Transverse colon (tissue), 4 donors: ENCODE measurements at regions not wholly inside any gene's neighbourhood (a gene's known extent, or its start where the extent isn't known, plus 50 kb on each side); places are given as distances from the start of the nearest gene placed in this dataset.
"Not testable (repeated sequence)": the region's sequence is repeated elsewhere in the genome, so short reads cannot be mapped to it uniquely, and the experiment has no call there.

Experiments used
- DNase-seq: peaks from one replicate; pipeline ENCODE4 v3.0.0-alpha.2; 2019
- H3K27ac ChIP-seq, 4 donors: fragments of 200-600 bp; sonication (generic); 2 replicates each; pipeline ENCODE4 v1.5.1; 2016 to 2018; ENCODE audit warnings: inconsistent platforms in 4 of 4
- H3K27me3 ChIP-seq: fragments of 200-600 bp; sonication (generic); 2 replicates; pipeline ENCODE4 v1.5.1; 2017; ENCODE audit warnings: inconsistent platforms
- H3K36me3 ChIP-seq, 4 donors: fragments of 200-600 bp; sonication (generic); 2 replicates each; pipeline ENCODE4 v1.5.1; 2017 to 2019; ENCODE audit warnings: inconsistent platforms in 4 of 4
- H3K4me1 ChIP-seq, 4 donors: fragments of 200-600 bp; sonication (generic); 2 replicates each; pipeline ENCODE4 v1.5.1; 2017 to 2020; ENCODE audit warnings: inconsistent platforms in 4 of 4
- H3K4me3 ChIP-seq, 4 donors: fragments of 200-600 bp; sonication (generic); 1 replicate in 1 of 4; 2 replicates in 3 of 4; pipeline versions ENCODE4 v1.5.1 to v1.6.1; 2017 to 2019; ENCODE audit warnings: inconsistent platforms in 4 of 4
- H3K9me3 ChIP-seq, 2 donors: fragments of 200-600 bp; sonication (generic); 2 replicates each; pipeline ENCODE4 v1.5.1; 2017 to 2019; ENCODE audit warnings: inconsistent platforms in 2 of 2
- EP300 ChIP-seq: sonication (generic); formaldehyde crosslinking; IDR thresholded peaks from one replicate; pipeline ENCODE4 v1.6.1; 2017; ENCODE audit warnings: antibody characterized with exemption, low read depth
- POLR2A ChIP-seq: fragments of 450-650 bp; IDR thresholded peaks from one replicate; pipeline ENCODE4 v1.6.1; 2016; ENCODE audit warnings: antibody characterized with exemption, mild to moderate bottlenecking, moderate library complexity
- POLR2AphosphoS5 ChIP-seq, 3 donors: sonication (generic); formaldehyde crosslinking; IDR thresholded peaks; one replicate each; pipeline ENCODE4 v1.6.1; 2016; ENCODE audit warnings: antibody characterized with exemption in 3 of 3
- WGBS, 2 donors: methylation state at CpG; one replicate each; pipeline ENCODE4 v1.1.5; 2018; ENCODE audit warnings: low coverage in 1 of 2; 5-methylcytosine and 5-hydroxymethylcytosine counted together
- in situ Hi-C, 4 donors: fragments of 200-750 bp; cut with MboI; loops; one replicate each; pipeline versions ENCODE4 v1.15.0 to v1.15.1; 2017; ENCODE audit warnings: low sequenced_read_pairs in 3 of 4, low pct_ligation_motif_present in 1 of 4, low pct_unique_long_range_greater_than_20kb in 1 of 4
- intact Hi-C: fragments of 100-400 bp; cut with DNase I; formaldehyde crosslinking; loops from one replicate; pipeline ENCODE4 v1.15.1; 2023; ENCODE audit warnings: low total_unique reads
- TF ChIP-seq, protein P1 (sequence below), 5 experiments: fragments of 200-600 bp in 3 of 5; fragments of 450-650 bp in 2 of 5; sonication (generic) in 3 of 5; IDR thresholded peaks; 1 replicate in 2 of 5; 2 replicates in 3 of 5; pipeline ENCODE4 v1.5.1; 2016 to 2017; ENCODE audit warnings: antibody characterized with exemption in 5 of 5, inconsistent platforms in 3 of 5, mild to moderate bottlenecking in 2 of 5, moderate library complexity in 1 of 5

DNA sequence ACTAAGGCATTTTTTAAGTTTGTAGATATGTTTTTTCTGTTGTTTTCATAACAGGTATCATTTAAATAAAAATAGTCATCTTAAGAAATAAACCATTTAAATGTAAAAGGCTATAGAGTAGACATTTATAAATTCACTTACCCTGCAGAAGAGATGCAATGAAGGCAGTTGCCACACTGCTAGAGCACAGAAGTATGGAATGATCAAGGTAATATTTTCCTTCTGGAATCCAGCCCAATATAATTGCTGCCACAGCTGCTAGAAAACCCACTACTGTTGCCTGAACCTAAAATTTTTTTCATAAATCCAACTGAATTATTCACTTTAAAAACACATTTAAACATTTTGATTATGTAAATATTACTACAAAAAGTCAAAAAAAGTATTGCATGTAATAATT is 69.2 kb downstream of the SLC41A2 start:
- in situ Hi-C loops = no loop called here
- TF ChIP-seq, protein P1, sequence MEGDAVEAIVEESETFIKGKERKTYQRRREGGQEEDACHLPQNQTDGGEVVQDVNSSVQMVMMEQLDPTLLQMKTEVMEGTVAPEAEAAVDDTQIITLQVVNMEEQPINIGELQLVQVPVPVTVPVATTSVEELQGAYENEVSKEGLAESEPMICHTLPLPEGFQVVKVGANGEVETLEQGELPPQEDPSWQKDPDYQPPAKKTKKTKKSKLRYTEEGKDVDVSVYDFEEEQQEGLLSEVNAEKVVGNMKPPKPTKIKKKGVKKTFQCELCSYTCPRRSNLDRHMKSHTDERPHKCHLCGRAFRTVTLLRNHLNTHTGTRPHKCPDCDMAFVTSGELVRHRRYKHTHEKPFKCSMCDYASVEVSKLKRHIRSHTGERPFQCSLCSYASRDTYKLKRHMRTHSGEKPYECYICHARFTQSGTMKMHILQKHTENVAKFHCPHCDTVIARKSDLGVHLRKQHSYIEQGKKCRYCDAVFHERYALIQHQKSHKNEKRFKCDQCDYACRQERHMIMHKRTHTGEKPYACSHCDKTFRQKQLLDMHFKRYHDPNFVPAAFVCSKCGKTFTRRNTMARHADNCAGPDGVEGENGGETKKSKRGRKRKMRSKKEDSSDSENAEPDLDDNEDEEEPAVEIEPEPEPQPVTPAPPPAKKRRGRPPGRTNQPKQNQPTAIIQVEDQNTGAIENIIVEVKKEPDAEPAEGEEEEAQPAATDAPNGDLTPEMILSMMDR (IDR thresholded peaks at IDR 0.05) = no peak
- TF ChIP-seq POLR2AphosphoS5 (IDR thresholded peaks at IDR 0.05) (no peak), POLR2A (no peak), EP300 (no peak)
- intact Hi-C loops = no loop called here

GRCh38 chr12:104888481-104888880 is 69.6 kb downstream of the SLC41A2 start:
- peaks cover 0 to 14% (median 4%) of the 10 kb centered on the region in 4 donors for H3K4me1 ChIP-seq
- TF ChIP-seq EP300 (no peak), POLR2AphosphoS5 (IDR thresholded peaks at IDR 0.05) (no peak), POLR2A (no peak)
- TF ChIP-seq, protein P1 (IDR thresholded peaks at IDR 0.05) = no peak
- no peaks in the 10 kb centered on the region for H3K27me3 ChIP-seq
- H3K36me3 ChIP-seq = peaks cover 0 to 6% (median 0%) of the 10 kb centered on the region in 4 donors
- in situ Hi-C loops = no loop called here
- H3K9me3 ChIP-seq = no peaks in the 10 kb centered on the region
- no peak for DNase-seq
- H3K27ac ChIP-seq = no peak overlapping the region
- intact Hi-C loops = no loop called here
- WGBS, 2 donors = 78 to 91% methylated on average over 2 of the region's 2 CpGs
- H3K4me3 ChIP-seq = no peak overlapping the region

More for the DNA sequence above, 69.2 kb downstream of the SLC41A2 start:
- Histone ChIP-seq H3K27me3 (no peaks in the 10 kb centered on the region), H3K27ac (no peak overlapping the region), H3K4me3 (no peak overlapping the region), H3K4me1 (peaks cover 0 to 14% (median 4%) of the 10 kb centered on the region in 4 donors), H3K36me3 (peaks cover 0 to 5% (median 0%) of the 10 kb centered on the region in 4 donors), H3K9me3 (no peaks in the 10 kb centered on the region)
- DNase-seq = no peak

- 83 to 92% methylated on average over 2 of the region's 2 CpGs for WGBS, 2 donors
- H3K27me3 ChIP-seq = no peaks in the 10 kb centered on the region
- DNase-seq = no peak
- in situ Hi-C loops = no loop called here
- no peak overlapping the region for H3K4me3 ChIP-seq
- intact Hi-C loops = no loop called here
- peaks cover 0 to 6% (median 0%) of the 10 kb centered on the region in 4 donors for H3K36me3 ChIP-seq
- no peaks in the 10 kb centered on the region for H3K9me3 ChIP-seq
- TF ChIP-seq EP300 = no peak
- TF ChIP-seq, protein P1 (IDR thresholded peaks at IDR 0.05) = no peak
- TF ChIP-seq POLR2AphosphoS5 (IDR thresholded peaks at IDR 0.05) = no peak
- no peak for TF ChIP-seq POLR2A
- H3K4me1 ChIP-seq = peaks cover 0 to 14% (median 4%) of the 10 kb centered on the region in 4 donors
- H3K27ac ChIP-seq = no peak overlapping the region
Measured at GRCh38 chr12:104887452-104887851, 70.6 kb downstream of the SLC41A2 start.

- DNase-seq = no peak
- no peak overlapping the region for H3K27ac ChIP-seq
- intact Hi-C loops = no loop called here
- H3K9me3 ChIP-seq = no peaks in the 10 kb centered on the region
- TF ChIP-seq POLR2AphosphoS5 (IDR thresholded peaks at IDR 0.05) = no peak
- TF ChIP-seq, protein P1 (IDR thresholded peaks at IDR 0.05) = no peak
- TF ChIP-seq EP300 = no peak
- TF ChIP-seq POLR2A = no peak
- peaks cover 0 to 14% (median 4%) of the 10 kb centered on the region in 4 donors for H3K4me1 ChIP-seq
- H3K36me3 ChIP-seq = peaks cover 0 to 6% (median 0%) of the 10 kb centered on the region in 4 donors
- H3K27me3 ChIP-seq = no peaks in the 10 kb centered on the region
- in situ Hi-C loops = no loop called here
- 46 to 57% methylated on average over 3 of the region's 3 CpGs for WGBS, 2 donors
- H3K4me3 ChIP-seq = no peak overlapping the region
Measured at GRCh38 chr12:104886418-104887401, 71.4 kb downstream of the SLC41A2 start.

- H3K36me3 ChIP-seq, H3K9me3 ChIP-seq, H3K27me3 ChIP-seq, H3K27ac ChIP-seq, H3K4me3 ChIP-seq, DNase-seq, H3K4me1 ChIP-seq: not testable (repeated sequence)
- 83 to 95% methylated on average over 2 to 3 of the region's 3 CpGs for WGBS, 2 donors
- in situ Hi-C loops (loop anchor here (5.0 to 10.0 kb wide), 2 partner anchors 494 to 497 kb away; no protein-coding TSS in a partner anchor), intact Hi-C loops (loop anchor here (5.0 kb wide), 1 partner anchor 497 kb away; no protein-coding TSS in a partner anchor)
Measured at GRCh38 chr12:104878858-104879257, 79.2 kb downstream of the SLC41A2 start.
